ENCODE measurements at regions not wholly inside any gene's neighbourhood (a gene's known extent, or its start where the extent isn't known, plus 50 kb on each side); places are given as distances from the start of the nearest gene placed in this dataset.

DNA sequence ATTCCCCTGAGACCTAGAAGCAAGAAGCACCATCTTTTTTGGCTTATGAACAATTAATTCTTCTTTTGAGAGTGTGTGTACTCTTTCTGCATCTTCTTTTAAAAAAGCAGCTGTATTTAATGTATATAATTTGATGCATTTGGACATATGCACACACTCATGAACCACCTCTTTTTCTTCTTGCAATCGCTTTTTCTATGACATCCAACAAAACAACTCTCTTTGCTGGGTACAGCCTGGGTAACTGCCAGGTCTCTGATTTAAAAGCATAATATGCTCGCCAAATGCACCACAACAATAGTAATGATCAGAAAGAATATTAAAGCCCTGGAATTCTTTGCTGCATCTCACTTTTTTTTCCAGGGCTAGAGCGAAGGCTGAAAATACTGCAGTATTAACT is 97.3 kb downstream of the HAPSTR1 start (continued):
- TF ChIP-seq CREB5 (CRISPR knock-in tag; IDR thresholded peaks at IDR 0.05; ENCODE audit: low read depth), result no peak
- no peak for TF ChIP-seq ZNF70 (CRISPR knock-in tag; IDR thresholded peaks at IDR 0.05)

DNA sequence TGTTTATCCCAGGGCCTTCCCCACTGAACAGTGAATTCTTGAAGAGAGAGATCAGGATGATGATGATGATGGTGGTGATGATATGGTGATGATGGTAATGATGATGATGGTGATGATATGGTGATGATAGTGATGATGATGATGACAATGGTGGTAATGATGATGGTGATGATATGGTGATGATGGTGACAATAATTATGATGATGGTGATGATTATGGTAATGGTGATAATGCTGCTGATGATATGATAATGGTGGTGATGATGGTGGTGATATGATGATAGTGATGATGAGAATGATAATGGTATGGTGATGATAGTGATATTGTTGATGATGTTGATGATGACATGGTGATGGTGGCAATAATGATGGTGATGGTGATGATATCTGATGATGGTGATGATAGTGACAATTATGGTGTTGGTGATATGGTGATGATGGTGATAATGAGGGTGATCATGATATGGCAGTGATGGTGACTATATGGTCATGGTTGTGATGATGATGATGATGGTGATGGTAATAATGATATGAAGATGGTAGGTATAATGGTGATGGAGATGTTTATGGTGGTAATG is 99.9 kb downstream of the HAPSTR1 start:
- ATAC-seq, result no peak
- TF ChIP-seq SNAI2 (CRISPR knock-in tag; IDR thresholded peaks at IDR 0.05) (no peak), ZNF565 (CRISPR knock-in tag; conservative IDR thresholded peaks at IDR 0.05; ENCODE audit: low read depth) (no peak), ZFP30 (CRISPR knock-in tag; IDR thresholded peaks at IDR 0.05) (no peak), PATZ1 (CRISPR knock-in tag; IDR thresholded peaks at IDR 0.05; ENCODE audit: borderline replicate concordance) (no peak), CSDC2 (CRISPR knock-in tag; IDR thresholded peaks at IDR 0.05) (no peak), ESRRG (CRISPR knock-in tag; IDR thresholded peaks at IDR 0.05) (no peak), ZFP3 (CRISPR knock-in tag; IDR thresholded peaks at IDR 0.05) (no peak), GLIS3 (CRISPR knock-in tag; IDR thresholded peaks at IDR 0.05) (no peak), ZNF8 (CRISPR knock-in tag; IDR thresholded peaks at IDR 0.05) (no peak), ISL1 (CRISPR knock-in tag; IDR thresholded peaks at IDR 0.05) (no peak), RARB (CRISPR knock-in tag; IDR thresholded peaks at IDR 0.05) (no peak), OSR1 (CRISPR knock-in tag; IDR thresholded peaks at IDR 0.05) (no peak), BACH2 (CRISPR knock-in tag; IDR thresholded peaks at IDR 0.05; ENCODE audit: borderline replicate concordance) (no peak), ZNF70 (CRISPR knock-in tag; IDR thresholded peaks at IDR 0.05) (no peak), PPARA (CRISPR knock-in tag; IDR thresholded peaks at IDR 0.05; ENCODE audit: borderline replicate concordance) (no peak), ZC3H10 (CRISPR knock-in tag; IDR thresholded peaks at IDR 0.05) (no peak)
- TF ChIP-seq, protein P1, sequence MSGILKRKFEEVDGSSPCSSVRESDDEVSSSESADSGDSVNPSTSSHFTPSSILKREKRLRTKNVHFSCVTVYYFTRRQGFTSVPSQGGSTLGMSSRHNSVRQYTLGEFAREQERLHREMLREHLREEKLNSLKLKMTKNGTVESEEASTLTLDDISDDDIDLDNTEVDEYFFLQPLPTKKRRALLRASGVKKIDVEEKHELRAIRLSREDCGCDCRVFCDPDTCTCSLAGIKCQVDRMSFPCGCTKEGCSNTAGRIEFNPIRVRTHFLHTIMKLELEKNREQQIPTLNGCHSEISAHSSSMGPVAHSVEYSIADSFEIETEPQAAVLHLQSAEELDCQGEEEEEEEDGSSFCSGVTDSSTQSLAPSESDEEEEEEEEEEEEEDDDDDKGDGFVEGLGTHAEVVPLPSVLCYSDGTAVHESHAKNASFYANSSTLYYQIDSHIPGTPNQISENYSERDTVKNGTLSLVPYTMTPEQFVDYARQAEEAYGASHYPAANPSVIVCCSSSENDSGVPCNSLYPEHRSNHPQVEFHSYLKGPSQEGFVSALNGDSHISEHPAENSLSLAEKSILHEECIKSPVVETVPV (CRISPR knock-in tag; IDR thresholded peaks at IDR 0.05), result no peak

DNA sequence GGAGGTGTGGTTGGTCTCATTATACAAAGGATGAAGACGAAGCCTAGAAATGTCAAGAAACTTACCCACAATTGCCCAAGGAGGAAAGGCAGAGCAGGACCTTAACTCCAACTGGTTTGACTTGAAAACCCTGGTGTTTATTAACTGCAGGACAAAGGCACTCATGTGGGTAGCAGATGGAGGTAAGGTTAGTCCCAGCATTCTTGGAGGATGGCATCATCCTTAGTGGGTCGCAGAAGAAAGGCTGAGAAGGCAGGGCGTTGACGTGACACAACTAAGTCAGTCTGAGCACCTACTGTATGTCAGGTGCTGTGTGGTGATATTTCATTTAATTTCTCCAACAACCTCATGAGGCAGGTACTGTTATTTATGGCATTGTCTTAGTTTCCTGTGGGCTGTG is 101.3 kb downstream of the HAPSTR1 start:
- TF ChIP-seq CSDC2 (CRISPR knock-in tag; IDR thresholded peaks at IDR 0.05) (no peak), PATZ1 (CRISPR knock-in tag; IDR thresholded peaks at IDR 0.05; ENCODE audit: borderline replicate concordance) (no peak), ESRRG (CRISPR knock-in tag; IDR thresholded peaks at IDR 0.05) (no peak), TOX (CRISPR knock-in tag; IDR thresholded peaks at IDR 0.05; ENCODE audit: borderline replicate concordance) (no peak), ZFP30 (CRISPR knock-in tag; IDR thresholded peaks at IDR 0.05) (no peak), ZC3H10 (CRISPR knock-in tag; IDR thresholded peaks at IDR 0.05) (no peak)
- ATAC-seq, result no peak

GRCh38 chr16:9195287-9195686 is 103.8 kb downstream of the HAPSTR1 start:
- TF ChIP-seq PATZ1 (CRISPR knock-in tag; IDR thresholded peaks at IDR 0.05; ENCODE audit: borderline replicate concordance), result no peak
- no peak for TF ChIP-seq ZFP30 (CRISPR knock-in tag; IDR thresholded peaks at IDR 0.05)
- no peak for TF ChIP-seq ESRRG (CRISPR knock-in tag; IDR thresholded peaks at IDR 0.05)
- TF ChIP-seq, protein P1 (CRISPR knock-in tag; IDR thresholded peaks at IDR 0.05), result no peak
- no peak for TF ChIP-seq SNAI2 (CRISPR knock-in tag; IDR thresholded peaks at IDR 0.05)
- no peak for TF ChIP-seq ZNF565 (CRISPR knock-in tag; conservative IDR thresholded peaks at IDR 0.05; ENCODE audit: low read depth)
- ATAC-seq, result no peak

Data from SK-N-SH treated with all-trans-retinoic acid at 6 μM for 48 hours (cell line).